ENCODE measurements at regions not wholly inside any gene's neighbourhood (a gene's known extent, or its start where the extent isn't known, plus 50 kb on each side); places are given as distances from the start of the nearest gene placed in this dataset.
A peak's percentile ranks its signal among the peaks of the same experiment; 100 is the strongest.
"Not testable (repeated sequence)": the region's sequence is repeated elsewhere in the genome, so short reads cannot be mapped to it uniquely, and the experiment has no call there.

DNA sequence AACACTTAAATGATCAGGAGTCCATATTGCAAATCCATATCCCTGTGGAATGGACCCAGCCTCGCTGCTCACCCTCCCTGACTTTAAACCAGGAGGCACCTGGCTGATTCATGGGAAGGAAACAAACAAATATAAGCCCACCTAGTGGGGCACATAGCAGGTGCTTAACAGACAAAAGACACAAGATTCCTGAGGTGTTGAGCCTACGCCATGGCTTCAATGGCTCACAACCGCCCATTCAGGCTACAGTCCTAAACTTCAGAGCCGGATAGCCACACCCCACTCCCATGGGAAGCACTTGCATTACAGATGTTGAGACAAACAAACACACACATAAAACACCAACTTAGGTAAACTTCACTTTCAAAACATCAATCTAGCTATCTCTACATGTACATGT is 359.9 kb downstream of the ICE1 start:
- no peak for FAIRE-seq

DNA sequence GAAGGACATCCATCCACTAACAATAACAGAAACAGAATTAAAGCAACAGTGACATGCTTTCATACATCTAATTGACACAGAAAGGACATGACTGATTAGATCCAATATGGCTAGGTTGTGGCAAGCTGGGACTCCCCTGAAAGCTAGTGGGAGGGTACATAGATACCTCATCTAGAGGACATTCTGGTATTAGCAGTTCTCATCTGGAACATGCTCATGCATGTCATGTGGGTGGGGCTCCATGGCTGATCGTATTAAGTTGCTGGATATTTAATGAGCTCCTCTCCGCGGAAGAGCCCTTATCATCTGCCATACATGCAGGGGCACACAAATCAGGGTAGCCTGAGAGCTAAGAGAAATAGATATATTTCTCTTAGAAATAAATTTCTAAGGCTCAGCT is 358.9 kb downstream of the ICE1 start:
- FAIRE-seq = no peak

DNA sequence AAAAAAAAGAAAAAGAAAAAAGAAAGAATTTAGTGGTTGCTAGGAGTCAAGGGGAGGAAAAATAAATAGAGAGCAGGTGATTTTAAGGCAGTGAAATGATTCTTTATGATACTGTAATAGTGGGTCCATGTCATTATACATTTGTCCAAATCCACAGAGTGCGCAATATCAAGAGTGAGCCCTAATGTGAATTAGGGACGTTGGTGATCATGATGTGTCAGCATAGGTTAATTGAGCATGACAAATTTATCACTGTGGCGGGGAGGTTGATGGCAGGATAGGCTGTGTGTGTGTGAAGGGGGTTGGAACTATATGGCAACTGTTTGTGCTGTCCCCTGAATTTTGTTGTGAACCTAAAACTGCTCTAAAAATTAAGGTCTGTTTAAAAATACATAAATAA is 357.8 kb downstream of the ICE1 start:
- peak; percentile 95 for FAIRE-seq

- FAIRE-seq = no peak
Observed at GRCh38 chr5:5777013-5777412, 354.5 kb downstream of the ICE1 start.

- no peak for FAIRE-seq
Observed at GRCh38 chr5:5772202-5772601, 349.7 kb downstream of the ICE1 start.

DNA sequence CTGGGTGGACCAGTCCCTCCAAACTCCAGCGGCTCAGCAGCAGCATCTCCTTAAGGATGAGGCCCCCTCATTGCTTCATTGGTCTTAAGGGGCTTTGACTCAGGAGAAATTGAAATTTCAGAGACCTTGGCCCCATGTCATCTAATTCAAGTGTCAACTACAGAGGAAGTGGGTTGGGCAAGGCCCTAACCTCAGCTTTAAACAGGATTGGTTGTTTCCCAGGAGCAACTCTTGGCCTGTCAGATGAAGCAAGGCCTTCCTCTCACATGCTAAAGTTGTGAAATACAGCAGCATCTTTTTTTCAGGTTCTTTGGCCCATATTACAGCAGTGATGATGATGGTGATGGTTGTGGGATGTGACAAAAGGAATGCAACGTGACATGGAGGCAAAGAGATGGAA is 348.3 kb downstream of the ICE1 start:
- no peak for FAIRE-seq

DNA sequence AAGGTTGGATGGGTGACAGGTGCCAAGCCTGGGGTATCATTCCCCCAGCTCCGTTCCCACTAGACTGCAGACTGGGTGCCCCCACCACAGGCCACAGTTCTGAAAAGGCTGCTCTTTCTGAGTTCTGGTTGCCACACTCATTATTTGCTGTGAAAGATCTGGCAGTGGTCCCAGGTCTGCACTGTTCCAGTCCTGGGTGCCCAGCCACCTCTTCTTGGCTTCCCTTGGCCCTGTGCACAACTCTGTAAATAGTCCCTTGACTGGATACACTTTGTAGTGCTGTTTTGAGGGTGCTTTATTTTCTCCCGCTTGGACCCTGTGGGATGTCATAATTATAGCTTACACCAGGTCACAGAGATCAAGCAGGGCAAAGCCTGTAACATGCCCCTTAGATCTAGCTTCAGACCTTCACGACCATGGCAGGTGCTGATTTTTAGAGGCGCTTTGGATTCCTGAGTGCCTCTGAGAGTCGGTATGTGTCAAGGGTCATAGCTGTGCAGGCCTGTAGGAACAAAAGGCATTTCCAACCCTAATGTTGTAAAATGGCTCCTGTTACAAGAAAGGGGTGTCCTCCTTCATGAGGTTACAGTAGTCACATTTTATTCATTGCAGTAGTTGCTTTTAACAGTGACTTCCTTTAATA is 344.9 kb downstream of the ICE1 start:
- FAIRE-seq = no peak

- no peak for FAIRE-seq
Observed at GRCh38 chr5:5765066-5765850, 342.8 kb downstream of the ICE1 start.

DNA sequence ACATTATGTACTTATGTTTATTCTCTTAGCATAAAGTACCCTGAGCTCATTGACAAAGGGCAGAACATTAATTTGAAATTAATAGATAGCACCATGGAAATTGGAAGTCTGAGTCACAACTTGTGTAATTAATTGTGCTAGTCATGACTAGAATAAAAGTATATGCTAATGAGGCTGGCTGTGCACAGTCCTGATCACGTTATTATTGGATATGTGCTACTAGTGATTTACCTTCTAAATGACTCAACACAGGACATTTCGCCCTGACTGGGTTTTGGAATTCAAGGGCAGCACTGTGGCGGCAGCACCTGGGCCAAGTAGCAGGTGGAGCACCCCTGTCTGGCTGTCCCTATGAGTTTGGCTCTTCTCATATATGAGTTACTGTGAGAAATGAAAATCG is 341.8 kb downstream of the ICE1 start:
- no peak for FAIRE-seq

DNA sequence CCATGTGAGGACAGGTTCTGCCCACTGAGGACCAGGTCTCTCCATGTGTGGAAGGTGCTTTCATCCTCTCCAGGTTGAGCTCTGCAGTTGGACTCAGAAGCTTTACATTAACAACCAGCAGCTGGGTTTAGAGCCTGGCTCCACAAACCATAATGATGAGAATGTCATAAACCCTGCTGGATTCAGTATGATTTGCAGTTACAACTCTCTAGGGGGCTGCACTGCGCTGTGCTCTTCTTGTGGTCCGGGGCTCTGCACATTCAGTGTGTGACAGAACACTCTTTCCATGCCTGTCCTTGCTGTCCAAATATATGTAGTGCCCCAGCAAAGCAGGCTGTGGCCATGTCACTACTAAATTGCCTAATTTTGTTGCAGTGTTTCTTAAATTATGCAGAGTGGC is 334.3 kb downstream of the ICE1 start:
- FAIRE-seq = no peak

GRCh38 chr5:5755888-5756287 is 333.4 kb downstream of the ICE1 start:
- no peak for FAIRE-seq

DNA sequence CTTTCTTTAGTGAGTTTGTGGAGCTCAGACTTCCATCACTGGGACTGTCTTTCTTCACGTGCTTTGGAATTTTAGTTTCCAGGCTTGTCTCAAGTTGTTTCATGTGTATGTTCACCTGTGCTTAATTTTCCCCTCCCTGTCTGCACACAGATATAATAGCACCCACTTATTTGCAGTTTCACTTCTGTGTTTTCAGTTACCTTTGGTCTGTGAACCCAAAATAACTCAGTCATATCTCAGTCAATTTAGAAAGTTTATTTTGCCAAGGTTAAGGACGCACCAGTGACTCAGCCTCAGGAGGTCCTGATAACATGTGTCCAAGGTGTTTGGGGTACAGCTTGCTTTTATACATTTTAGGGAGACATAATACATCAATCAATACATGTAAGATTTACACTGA is 330.4 kb downstream of the ICE1 start:
- FAIRE-seq = no peak

DNA sequence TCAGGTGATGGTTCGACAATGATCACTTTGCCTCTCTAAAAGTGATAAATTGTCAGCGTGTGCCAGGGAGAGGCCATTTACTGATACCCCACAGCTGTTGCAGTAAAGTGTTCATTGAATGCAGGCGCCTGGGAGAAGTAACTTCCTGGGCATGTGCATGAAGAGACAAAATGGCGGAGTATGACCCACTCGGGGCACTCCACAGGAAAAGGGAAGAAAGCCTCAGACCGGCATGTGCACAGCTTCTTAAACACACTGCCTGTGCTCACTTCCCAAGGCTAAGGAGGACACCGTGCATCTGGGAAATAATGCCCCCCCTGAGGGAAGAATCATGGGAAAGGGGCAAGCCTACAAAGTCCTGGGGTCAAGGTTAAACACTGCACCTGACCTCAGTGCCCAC is 329.5 kb downstream of the ICE1 start:
- no peak for FAIRE-seq

DNA sequence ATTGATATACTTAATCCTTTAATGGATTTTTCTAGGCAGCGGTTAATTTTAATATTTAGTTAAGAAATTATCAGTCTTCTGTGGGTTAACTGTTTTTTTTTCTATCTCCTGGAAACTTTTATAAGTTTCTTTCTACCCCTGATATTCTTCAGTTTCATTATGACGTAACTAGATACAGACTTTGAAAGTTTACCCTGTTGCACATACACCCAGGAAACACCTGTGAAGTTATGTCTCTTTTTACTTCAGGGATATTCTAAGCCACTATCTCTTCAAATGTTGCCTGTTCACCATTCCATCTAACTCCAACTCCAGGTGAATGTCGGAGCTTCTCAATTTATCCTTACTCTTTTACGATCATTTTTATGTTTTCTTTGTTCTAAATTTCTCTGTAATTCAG is 329.0 kb downstream of the ICE1 start:
- no peak for FAIRE-seq

- no peak for FAIRE-seq
Observed at GRCh38 chr5:5741418-5741817, 318.9 kb downstream of the ICE1 start.

GRCh38 chr5:5739490-5739945 is 317.0 kb downstream of the ICE1 start:
- no peak for FAIRE-seq

- FAIRE-seq = no peak
Observed at GRCh38 chr5:5738797-5739489, 316.5 kb downstream of the ICE1 start.

DNA sequence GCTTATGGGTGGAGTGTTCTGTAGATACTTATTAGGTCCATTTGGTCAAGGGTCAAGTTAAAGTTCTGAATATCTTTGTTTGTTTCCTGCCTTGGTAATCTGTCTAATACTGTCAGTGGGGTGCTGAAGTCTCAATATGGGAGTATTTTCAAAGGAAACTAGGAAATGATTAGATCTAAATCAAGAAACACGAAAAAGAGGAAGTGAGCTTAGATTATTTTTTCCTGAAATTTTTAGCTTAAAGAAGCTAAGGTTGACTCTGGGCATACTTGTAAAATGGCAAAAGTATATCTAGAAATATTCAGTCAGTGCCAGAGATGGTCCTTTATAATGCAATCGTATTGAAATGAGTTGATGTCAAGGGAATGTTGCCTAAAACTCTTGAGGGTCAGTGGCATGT is 313.5 kb downstream of the ICE1 start:
- FAIRE-seq = no peak

GRCh38 chr5:5733058-5733457 is 310.6 kb downstream of the ICE1 start:
- FAIRE-seq = not testable (repeated sequence)

GRCh38 chr5:5726401-5726800 is 303.9 kb downstream of the ICE1 start:
- no peak for FAIRE-seq

DNA sequence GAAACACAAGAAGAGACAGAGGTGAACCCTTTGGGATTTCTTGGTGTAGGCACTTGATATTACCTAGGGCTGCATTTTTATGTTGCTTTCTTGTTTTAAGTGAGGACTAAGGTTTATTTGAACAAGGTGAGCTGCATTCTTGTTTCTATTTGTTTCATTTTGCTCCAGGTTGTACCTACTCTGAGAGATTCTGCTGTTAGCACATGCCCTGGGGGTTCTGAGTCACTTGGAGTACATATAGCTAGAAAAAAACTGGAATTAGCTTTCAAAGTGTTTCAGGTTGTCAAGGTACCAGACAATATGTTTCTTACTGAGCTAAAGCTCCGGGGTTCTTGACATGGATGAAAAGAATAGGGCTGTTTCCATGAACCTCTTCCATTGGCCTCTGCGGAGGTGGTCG is 299.4 kb downstream of the ICE1 start:
- no peak for FAIRE-seq

GRCh38 chr5:5719292-5719691 is 296.8 kb downstream of the ICE1 start:
- no peak for FAIRE-seq

DNA sequence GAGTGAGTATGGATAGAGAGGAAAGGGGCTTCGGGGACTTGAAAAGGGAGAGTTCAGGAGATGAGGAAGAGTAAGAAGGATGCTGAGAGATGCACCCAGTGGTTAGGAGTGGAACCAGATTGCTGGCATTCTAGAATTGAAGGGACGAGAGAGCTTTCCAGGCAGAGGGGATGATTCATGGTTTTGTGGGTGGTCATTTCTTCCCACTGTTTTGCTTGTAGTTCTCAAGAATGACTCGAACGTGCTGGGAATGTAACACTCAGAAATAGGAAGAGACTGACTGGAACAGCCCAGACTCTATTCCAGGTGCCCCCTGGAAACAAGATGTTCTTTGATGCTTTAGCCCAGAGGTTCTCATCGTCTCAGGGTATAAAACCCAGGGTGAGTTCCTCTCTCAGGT is 294.2 kb downstream of the ICE1 start:
- no peak for FAIRE-seq

DNA sequence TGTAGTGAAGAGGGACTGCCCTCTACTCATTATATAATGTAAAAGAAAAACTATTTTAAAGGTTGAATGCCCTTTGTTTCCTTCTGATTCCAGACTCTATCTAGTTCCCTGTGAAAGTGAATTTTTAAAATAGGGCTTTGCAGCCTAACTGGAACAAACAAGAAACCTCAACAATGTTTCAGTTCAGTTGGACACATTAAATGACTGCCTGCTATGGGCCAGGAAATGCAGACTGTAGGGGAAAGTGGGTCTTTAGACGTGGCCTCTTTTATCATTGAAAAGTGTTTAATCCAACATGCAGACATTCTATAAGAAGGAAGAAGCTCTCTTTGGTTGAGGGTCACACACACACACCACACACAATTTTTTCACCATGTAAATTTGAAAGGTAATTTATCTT is 289.1 kb downstream of the ICE1 start:
- FAIRE-seq = no peak
